ENCODE measurements at regions not wholly inside any gene's neighbourhood (a gene's known extent, or its start where the extent isn't known, plus 50 kb on each side); places are given as distances from the start of the nearest gene placed in this dataset.
"Not testable (repeated sequence)": the region's sequence is repeated elsewhere in the genome, so short reads cannot be mapped to it uniquely, and the experiment has no call there.

- no peaks in the 10 kb centered on the region for H3K4me1 Mint-ChIP-seq
- DNase-seq: no peak
- H3K36me3 Mint-ChIP-seq: no peaks in the 10 kb centered on the region
- peaks cover 0 to 3% (median 1%) of the 10 kb centered on the region in 3 donors for H3K27me3 Mint-ChIP-seq (ENCODE audit: low read depth in 3 of 3)
- H3K9me3 Mint-ChIP-seq: no peaks in the 10 kb centered on the region
- H3K27ac Mint-ChIP-seq: no peak overlapping the region
- no peak overlapping the region for H3K4me3 Mint-ChIP-seq
Observed at GRCh38 chr15:81056304-81056703, 55.6 kb downstream of the TLNRD1 start.

DNA sequence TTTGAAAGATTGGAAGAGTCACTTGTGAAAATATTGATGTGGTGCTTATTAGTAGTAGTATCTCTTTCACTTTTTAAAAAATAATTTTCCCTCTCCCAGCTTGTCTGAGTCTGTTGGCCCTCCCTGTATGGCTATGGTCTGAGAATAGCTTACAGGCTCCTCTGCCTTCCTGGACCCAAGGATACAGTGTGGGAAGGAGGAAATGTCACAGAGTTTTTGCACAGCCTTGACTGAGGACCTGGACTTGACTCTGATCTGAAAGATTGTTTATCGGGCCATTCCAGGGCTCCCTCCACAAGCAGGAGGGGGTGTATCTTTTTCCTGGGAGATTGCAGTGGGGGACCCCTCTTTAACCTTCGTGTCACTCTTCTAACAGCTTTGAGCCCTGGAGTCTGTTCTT, 59.7 kb downstream of the TLNRD1 start:
- Mint-ChIP-seq H3K4me3 (no peak overlapping the region), H3K27me3 (ENCODE audit: low read depth in 3 of 3) (peaks cover 0 to 10% (median 1%) of the 10 kb centered on the region in 3 donors), H3K9me3 (no peaks in the 10 kb centered on the region), H3K36me3 (no peaks in the 10 kb centered on the region), H3K4me1 (no peaks in the 10 kb centered on the region), H3K27ac (no peak overlapping the region)
- DNase-seq: no peak

DNA sequence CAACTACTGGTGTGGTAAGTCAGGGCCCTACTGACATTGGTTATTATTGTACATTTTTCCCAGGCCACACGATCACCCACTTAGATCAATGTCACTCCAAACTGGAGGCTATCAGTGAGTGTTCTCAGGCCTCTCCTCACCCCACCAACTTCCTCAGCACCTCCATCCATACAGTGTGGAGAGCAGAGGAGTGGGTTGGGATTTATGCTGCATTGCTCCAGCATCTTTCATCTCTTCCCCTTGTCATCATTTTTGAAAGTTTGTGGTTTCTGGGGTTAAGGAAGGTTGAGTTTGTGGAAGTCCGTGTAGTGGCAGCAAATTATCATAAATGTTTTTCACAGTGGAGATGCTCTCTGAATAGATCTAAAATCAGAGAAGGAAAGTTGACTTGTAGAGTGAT, 60.2 kb downstream of the TLNRD1 start:
- DNase-seq: no peak
- no peak overlapping the region for H3K27ac Mint-ChIP-seq
- peaks cover 0 to 10% (median 1%) of the 10 kb centered on the region in 3 donors for H3K27me3 Mint-ChIP-seq (ENCODE audit: low read depth in 3 of 3)
- no peaks in the 10 kb centered on the region for H3K36me3 Mint-ChIP-seq
- H3K4me3 Mint-ChIP-seq: no peak overlapping the region
- no peaks in the 10 kb centered on the region for H3K9me3 Mint-ChIP-seq
- no peaks in the 10 kb centered on the region for H3K4me1 Mint-ChIP-seq

GRCh38 chr15:81061490-81062253, 60.9 kb downstream of the TLNRD1 start:
- Mint-ChIP-seq H3K4me1 (no peaks in the 10 kb centered on the region), H3K27ac (no peak overlapping the region), H3K4me3 (no peak overlapping the region), H3K27me3 (ENCODE audit: low read depth in 3 of 3) (peaks cover 0 to 10% (median 0%) of the 10 kb centered on the region in 3 donors), H3K36me3 (no peaks in the 10 kb centered on the region), H3K9me3 (no peaks in the 10 kb centered on the region)
- DNase-seq: no peak

GRCh38 chr15:81062937-81063336, 62.2 kb downstream of the TLNRD1 start:
- no peak for DNase-seq
- no peaks in the 10 kb centered on the region for H3K4me1 Mint-ChIP-seq
- H3K27ac Mint-ChIP-seq: no peak overlapping the region
- no peaks in the 10 kb centered on the region for H3K9me3 Mint-ChIP-seq
- H3K27me3 Mint-ChIP-seq (ENCODE audit: low read depth in 3 of 3): peaks cover 1 to 11% (median 1%) of the 10 kb centered on the region in 3 donors
- no peak overlapping the region for H3K4me3 Mint-ChIP-seq
- H3K36me3 Mint-ChIP-seq: no peaks in the 10 kb centered on the region

DNA sequence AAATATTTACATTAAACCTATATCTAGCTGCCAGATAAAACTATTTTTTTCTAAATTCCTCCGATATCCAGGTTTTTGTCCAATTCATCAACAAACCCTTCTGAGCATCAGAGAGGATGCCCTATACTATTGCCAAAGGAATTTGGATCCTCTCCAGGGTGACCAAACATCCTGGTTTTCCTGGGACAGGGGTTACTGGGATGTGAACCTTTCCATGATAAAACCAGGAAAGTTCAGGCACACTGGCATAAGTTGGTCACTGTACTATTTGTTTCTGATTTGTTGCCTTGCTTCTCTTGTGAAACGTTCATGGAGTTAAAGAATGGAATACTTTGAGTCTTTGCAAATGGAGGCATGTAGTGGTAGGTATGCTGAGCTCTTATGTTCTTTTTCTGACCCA, 63.5 kb downstream of the TLNRD1 start:
- Mint-ChIP-seq H3K4me3 (no peak overlapping the region), H3K4me1 (no peaks in the 10 kb centered on the region), H3K27me3 (ENCODE audit: low read depth in 3 of 3) (peaks cover 2 to 12% (median 4%) of the 10 kb centered on the region in 3 donors), H3K9me3 (no peaks in the 10 kb centered on the region), H3K27ac (no peak overlapping the region), H3K36me3 (no peaks in the 10 kb centered on the region)
- DNase-seq: no peak

DNA sequence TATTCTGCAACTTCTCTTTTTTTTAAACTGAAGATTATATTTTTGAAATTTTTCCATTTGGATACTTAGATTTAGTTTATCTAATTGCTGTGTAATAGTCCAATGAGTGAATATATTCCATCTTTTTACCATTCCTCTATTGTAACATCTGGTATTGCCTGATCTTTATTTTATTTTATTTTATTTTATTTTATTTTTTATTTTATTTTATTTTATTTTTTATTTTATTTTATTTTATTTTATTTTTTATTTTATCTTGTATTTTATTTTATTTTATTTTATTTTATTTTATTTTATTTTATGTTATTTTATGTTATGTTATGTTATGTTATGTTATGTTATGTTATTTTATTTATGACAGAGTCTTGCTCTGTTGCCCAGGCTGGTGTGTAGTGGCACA, 66.5 kb upstream of the CFAP161 start:
- not testable (repeated sequence) for H3K4me3 Mint-ChIP-seq; H3K36me3 Mint-ChIP-seq; DNase-seq; H3K27ac Mint-ChIP-seq; H3K27me3 Mint-ChIP-seq (ENCODE audit: low read depth in 3 of 3); H3K4me1 Mint-ChIP-seq; H3K9me3 Mint-ChIP-seq

DNA sequence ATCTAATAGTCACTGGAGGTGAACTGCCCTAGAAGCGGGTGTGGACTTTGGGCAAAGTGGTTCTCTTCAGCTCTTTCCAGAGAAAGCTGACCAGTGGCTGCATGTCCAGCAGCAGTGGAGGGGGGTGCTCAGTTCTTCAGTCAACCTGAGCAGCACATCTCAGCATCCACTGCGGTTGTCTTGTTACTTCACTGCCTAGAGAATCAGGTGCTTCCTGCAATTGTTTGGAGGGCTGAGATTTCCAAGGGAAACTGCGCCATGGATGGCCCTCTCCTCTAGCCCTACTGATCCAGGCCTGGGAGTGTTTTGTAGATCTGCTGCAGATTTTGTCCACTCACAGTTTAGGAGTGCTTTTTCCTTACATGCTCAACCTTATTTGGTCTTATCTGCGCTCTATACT, 65.6 kb upstream of the CFAP161 start:
- Mint-ChIP-seq H3K4me3 (no peak overlapping the region), H3K27me3 (ENCODE audit: low read depth in 3 of 3) (peaks cover 3 to 8% (median 8%) of the 10 kb centered on the region in 3 donors), H3K4me1 (no peaks in the 10 kb centered on the region), H3K27ac (no peak overlapping the region), H3K36me3 (no peaks in the 10 kb centered on the region), H3K9me3 (no peaks in the 10 kb centered on the region)
- no peak for DNase-seq

DNA sequence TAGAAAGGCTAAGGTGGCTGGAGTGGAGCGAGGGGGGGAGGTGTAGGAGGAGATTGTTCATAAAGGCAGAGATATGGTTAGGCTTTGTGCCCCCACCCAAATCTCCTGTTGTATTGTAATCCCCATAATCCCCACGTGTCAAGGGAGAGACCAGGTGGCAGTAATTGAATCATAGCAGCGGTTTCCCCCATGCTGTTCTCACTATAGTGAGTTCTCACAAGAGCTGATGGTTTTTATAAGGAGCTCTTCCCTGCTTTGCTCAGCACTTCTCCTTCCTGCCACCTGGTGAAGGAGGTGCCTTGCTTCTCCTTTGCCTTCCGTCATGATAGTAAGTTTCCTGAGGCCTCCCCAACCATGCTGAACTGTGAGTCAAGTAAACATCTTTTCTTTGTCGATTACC, 64.7 kb upstream of the CFAP161 start:
- Mint-ChIP-seq H3K36me3 (no peaks in the 10 kb centered on the region), H3K4me3 (no peak overlapping the region), H3K27ac (no peak overlapping the region), H3K4me1 (no peaks in the 10 kb centered on the region), H3K27me3 (ENCODE audit: low read depth in 3 of 3) (peaks cover 3 to 8% (median 8%) of the 10 kb centered on the region in 3 donors), H3K9me3 (no peaks in the 10 kb centered on the region)
- no peak for DNase-seq

DNA sequence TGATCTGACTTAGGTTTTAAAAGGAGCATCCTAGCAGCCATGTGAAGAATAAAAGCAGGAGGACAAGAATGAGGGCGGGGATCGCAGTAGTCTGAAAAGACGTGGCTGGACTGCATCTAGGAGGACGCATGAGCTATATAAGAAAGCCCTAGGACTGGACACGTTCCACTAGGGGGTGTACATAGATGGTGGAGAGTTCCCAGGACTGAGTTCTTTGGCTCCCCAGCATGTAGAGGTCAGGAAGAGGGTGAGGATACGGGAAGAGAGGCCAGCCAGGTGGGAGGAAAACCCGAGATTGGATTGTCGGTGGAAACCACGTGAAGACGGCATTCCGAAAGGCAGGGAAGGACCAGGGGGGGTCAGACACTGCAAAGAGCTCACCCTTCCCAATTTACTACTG, 64.2 kb upstream of the CFAP161 start:
- H3K4me1 Mint-ChIP-seq: no peaks in the 10 kb centered on the region

DNA sequence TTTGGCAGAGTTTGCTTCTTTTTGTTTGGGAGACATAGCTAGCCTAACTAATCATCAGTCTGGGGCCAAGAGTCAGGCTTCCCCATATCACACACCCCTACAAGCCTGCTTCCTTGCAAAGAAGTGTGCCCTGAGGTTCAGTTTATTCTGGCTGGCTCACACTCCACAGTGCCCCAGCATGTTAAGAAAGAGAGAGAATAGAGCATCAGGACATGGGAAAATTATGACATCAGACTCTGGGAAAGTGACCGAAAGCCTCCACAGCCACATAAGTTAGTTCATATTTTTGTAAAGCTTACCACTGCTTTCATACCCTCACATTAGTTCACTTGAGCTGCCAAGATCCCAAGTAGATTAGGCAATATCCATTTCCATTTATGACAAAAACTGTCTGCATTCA, 63.0 kb upstream of the CFAP161 start:
- Mint-ChIP-seq H3K4me1 (no peaks in the 10 kb centered on the region), H3K9me3 (no peaks in the 10 kb centered on the region), H3K4me3 (no peak overlapping the region), H3K36me3 (no peaks in the 10 kb centered on the region), H3K27ac (no peak overlapping the region), H3K27me3 (ENCODE audit: low read depth in 3 of 3) (peaks cover 5 to 8% (median 6%) of the 10 kb centered on the region in 3 donors)
- DNase-seq: no peak

More for the DNA sequence above, 64.2 kb upstream of the CFAP161 start:
- no peaks in the 10 kb centered on the region for H3K36me3 Mint-ChIP-seq
- H3K9me3 Mint-ChIP-seq: no peaks in the 10 kb centered on the region
- H3K27ac Mint-ChIP-seq: peak overlapping the region in 1 of 6 donors; percentile 43
- DNase-seq: no peak
- H3K27me3 Mint-ChIP-seq (ENCODE audit: low read depth in 3 of 3): peaks cover 3 to 8% (median 6%) of the 10 kb centered on the region in 3 donors
- no peak overlapping the region for H3K4me3 Mint-ChIP-seq

- Mint-ChIP-seq H3K27me3 (ENCODE audit: low read depth in 3 of 3) (peaks cover 5 to 12% (median 6%) of the 10 kb centered on the region in 3 donors), H3K4me3 (no peak overlapping the region), H3K27ac (no peak overlapping the region), H3K4me1 (no peaks in the 10 kb centered on the region), H3K9me3 (peaks cover 0 to 2% (median 0%) of the 10 kb centered on the region in 6 donors), H3K36me3 (no peaks in the 10 kb centered on the region)
- DNase-seq: no peak
Observed at GRCh38 chr15:81071705-81072104, 62.4 kb upstream of the CFAP161 start.

DNA sequence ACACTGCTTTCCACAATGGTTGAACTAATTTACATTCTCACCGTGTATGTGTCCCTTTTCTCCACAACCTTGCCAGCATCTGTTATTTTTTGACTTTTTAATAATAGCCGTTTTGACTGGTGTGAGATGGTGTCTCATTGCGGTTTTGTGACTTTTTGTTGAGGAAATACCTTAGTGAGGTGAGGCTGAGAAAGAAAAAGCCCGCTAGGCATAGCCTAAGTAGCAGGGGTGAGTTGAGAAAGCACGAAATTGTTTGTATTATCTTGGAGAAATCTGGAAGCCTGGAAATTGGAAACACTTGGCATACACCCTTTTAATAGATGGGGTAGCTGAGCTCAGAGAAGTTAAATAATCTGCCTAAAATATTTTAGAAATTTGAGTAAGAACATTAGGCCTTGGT, 61.5 kb upstream of the CFAP161 start:
- peaks cover 0 to 2% (median 0%) of the 10 kb centered on the region in 6 donors for H3K9me3 Mint-ChIP-seq
- no peaks in the 10 kb centered on the region for H3K4me1 Mint-ChIP-seq
- peaks cover 5 to 12% (median 6%) of the 10 kb centered on the region in 3 donors for H3K27me3 Mint-ChIP-seq (ENCODE audit: low read depth in 3 of 3)
- H3K36me3 Mint-ChIP-seq: no peaks in the 10 kb centered on the region
- no peak overlapping the region for H3K27ac Mint-ChIP-seq
- no peak for DNase-seq
- no peak overlapping the region for H3K4me3 Mint-ChIP-seq

- Mint-ChIP-seq H3K36me3 (no peaks in the 10 kb centered on the region), H3K27me3 (ENCODE audit: low read depth in 3 of 3) (peaks cover 0 to 8% (median 3%) of the 10 kb centered on the region in 3 donors)
- DNase-seq: no peak
Observed at GRCh38 chr15:81073801-81074200, 60.3 kb upstream of the CFAP161 start.

DNA sequence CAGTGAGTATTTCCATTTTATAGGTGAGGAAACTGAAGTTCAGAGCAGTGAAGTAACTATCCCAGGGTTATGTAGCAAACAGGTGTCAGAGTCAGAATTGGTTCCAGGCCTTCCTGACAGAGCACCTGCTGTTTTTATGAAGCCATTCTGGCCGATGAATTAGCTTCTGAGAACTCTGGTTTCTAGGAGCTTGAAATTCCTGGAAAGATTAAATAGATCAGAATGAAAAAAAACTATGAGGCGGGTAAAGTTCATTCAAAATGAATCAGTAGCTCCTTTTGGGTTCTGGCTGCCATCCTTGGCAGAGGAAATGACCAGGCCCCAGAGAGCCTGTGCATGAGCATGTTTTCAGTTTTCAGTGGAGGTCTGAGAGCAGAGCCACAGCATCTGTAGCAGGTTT, 59.3 kb upstream of the CFAP161 start:
- Mint-ChIP-seq H3K4me3 (no peak overlapping the region), H3K27me3 (ENCODE audit: low read depth in 3 of 3) (peaks cover 0 to 6% (median 2%) of the 10 kb centered on the region in 3 donors), H3K36me3 (no peaks in the 10 kb centered on the region), H3K27ac (no peak overlapping the region), H3K4me1 (no peaks in the 10 kb centered on the region), H3K9me3 (peaks cover 0 to 2% (median 0%) of the 10 kb centered on the region in 6 donors)
- no peak for DNase-seq

More at GRCh38 chr15:81073801-81074200, 60.3 kb upstream of the CFAP161 start:
- Mint-ChIP-seq H3K4me3 (no peak overlapping the region), H3K9me3 (peaks cover 0 to 2% (median 0%) of the 10 kb centered on the region in 6 donors), H3K27ac (no peak overlapping the region), H3K4me1 (no peaks in the 10 kb centered on the region)

Measured in immature natural killer cell (primary cell).